T-cell (primary cell): ENCODE measurements at regions not wholly inside any gene's neighbourhood (a gene's known extent, or its start where the extent isn't known, plus 50 kb on each side); places are given as distances from the start of the nearest gene placed in this dataset.

Source experiments
- ATAC-seq, 4 experiments: fragments of 200-7000 bp in 3 of 4; fragments of 150-1000 bp in 1 of 4; cut with Tn5 transposase; replicated peaks in 1 of 4; 1 replicate in 3 of 4; 2 replicates in 1 of 4; pipeline ENCODE4 v1.10.0; 2021; ENCODE audit warnings: moderate library complexity in 3 of 4, mild to moderate bottlenecking in 2 of 4, moderate number of reproducible peaks in 1 of 4
- CTCF ChIA-PET, 2 donors: fragments of 300-600 bp; sonication (Branson Sonifier 250); formaldehyde crosslinking; loops; one replicate each; lab custom pipeline; 2022; ENCODE audit warnings: antibody characterized with exemption in 2 of 2; lab: Charles Lee
- POLR2A ChIA-PET, 2 donors: fragments of 300-600 bp; sonication (Branson Sonifier 250); formaldehyde crosslinking; loops; one replicate each; lab custom pipeline; 2022; ENCODE audit warnings: antibody characterized with exemption in 2 of 2; lab: Charles Lee
- DNase-seq, 35 experiments: peaks; one replicate each; pipeline versions ENCODE4 v3.0.0 to v3.0.0-alpha.2; 2013 to 2023
- H3K27ac ChIP-seq: one replicate; pipeline ENCODE4 v1.5.1; 2013; ENCODE audit warnings: low read length
- H3K27me3 ChIP-seq, 2 experiments: replicated peaks in 1 of 2; 1 replicate in 1 of 2; 2 replicates in 1 of 2; pipeline versions ENCODE4 v1.6.1 to v1.7.0; 2013; ENCODE audit warnings: low read length in 1 of 2, mixed read lengths in 1 of 2; ENCODE audit not compliant: control insufficient read depth in 2 of 2, insufficient read depth in 2 of 2; ENCODE audit errors: extremely low read depth in 1 of 2
- H3K36me3 ChIP-seq, 2 donors: 1 replicate in 1 of 2; 2 replicates in 1 of 2; pipeline versions ENCODE4 v1.6.1 to v1.7.0; 2013; ENCODE audit warnings: low read length in 1 of 2; ENCODE audit not compliant: control insufficient read depth in 2 of 2, insufficient read depth in 1 of 2; ENCODE audit errors: extremely low read depth in 1 of 2
- H3K4me1 ChIP-seq, 2 experiments: 1 replicate in 1 of 2; 2 replicates in 1 of 2; pipeline versions ENCODE4 v1.6.1 to v1.7.0; 2013; ENCODE audit warnings: low read length in 2 of 2, mixed read lengths in 1 of 2; ENCODE audit not compliant: insufficient read depth in 2 of 2, control insufficient read depth in 1 of 2; ENCODE audit errors: extremely low read depth in 1 of 2
- H3K4me3 ChIP-seq, 2 donors: 1 replicate in 1 of 2; 2 replicates in 1 of 2; pipeline versions ENCODE4 v1.5.1 to v1.7.0; 2013; ENCODE audit warnings: mild to moderate bottlenecking in 2 of 2, low read length in 1 of 2, moderate library complexity in 1 of 2; ENCODE audit not compliant: control insufficient read depth in 1 of 2; ENCODE audit errors: extremely low read depth in 1 of 2
- H3K9me3 ChIP-seq: 2 replicates; pipeline ENCODE4 v1.7.0; 2013
- H3K27ac Mint-ChIP-seq, 2 donors: one replicate each; pipeline ENCODE4 v1.8.0; 2020 to 2021; ENCODE audit warnings: mild to moderate bottlenecking in 2 of 2, mixed read lengths in 2 of 2
- H3K27me3 Mint-ChIP-seq, 2 donors: one replicate each; pipeline ENCODE4 v1.8.0; 2021 to 2022; ENCODE audit warnings: mixed read lengths in 2 of 2
- H3K36me3 Mint-ChIP-seq: one replicate; pipeline ENCODE4 v1.8.0; 2021; ENCODE audit warnings: mixed read lengths
- H3K4me1 Mint-ChIP-seq, 3 donors: one replicate each; pipeline ENCODE4 v1.8.0; 2020 to 2022; ENCODE audit warnings: mixed read lengths in 3 of 3, mild to moderate bottlenecking in 1 of 3
- H3K4me3 Mint-ChIP-seq, 3 donors: one replicate each; pipeline ENCODE4 v1.8.0; 2020 to 2022; ENCODE audit warnings: mild to moderate bottlenecking in 3 of 3, mixed read lengths in 3 of 3, moderate library complexity in 3 of 3
- H3K9me3 Mint-ChIP-seq, 3 donors: one replicate each; pipeline ENCODE4 v1.8.0; 2020 to 2022; ENCODE audit warnings: mixed read lengths in 3 of 3
- WGBS: methylation state at CpG from one replicate; pipeline ENCODE4 v1.1.5; 2013; ENCODE audit warnings: missing lambda C conversion rate; ENCODE audit not compliant: insufficient coverage; 5-methylcytosine and 5-hydroxymethylcytosine counted together

GRCh38 chr14:53516261-53516774 is 363.2 kb upstream of the DDHD1 start:
- ATAC-seq (no peak), DNase-seq (no peak)
- Mint-ChIP-seq H3K4me3 (no peak overlapping the region), H3K27me3 (no peaks in the 10 kb centered on the region), H3K4me1 (no peaks in the 10 kb centered on the region), H3K9me3 (peaks cover 0 to 6% (median 0%) of the 10 kb centered on the region in 3 donors), H3K27ac (no peak overlapping the region), H3K36me3 (no peaks in the 10 kb centered on the region)
- no CpG with 5 or more reads among the region's 2 CpGs for WGBS
- Histone ChIP-seq H3K36me3 (no peaks in the 10 kb centered on the region), H3K9me3 (no peaks in the 10 kb centered on the region), H3K4me1 (no peaks in the 10 kb centered on the region), H3K4me3 (no peak overlapping the region), H3K27me3 (no peaks in the 10 kb centered on the region), H3K27ac (no peak overlapping the region)
- ChIA-PET POLR2A (no interaction called here), CTCF (no interaction called here)

GRCh38 chr14:53515276-53515675 is 362.2 kb upstream of the DDHD1 start:
- Histone ChIP-seq H3K9me3 (no peaks in the 10 kb centered on the region), H3K4me1 (no peaks in the 10 kb centered on the region), H3K36me3 (no peaks in the 10 kb centered on the region), H3K27me3 (no peaks in the 10 kb centered on the region), H3K4me3 (no peak overlapping the region), H3K27ac (no peak overlapping the region)
- ATAC-seq: no peak
- H3K27me3 Mint-ChIP-seq: no peaks in the 10 kb centered on the region
- CTCF ChIA-PET: no interaction called here
- WGBS: 7% methylated on average over 3 of the region's 5 CpGs
- DNase-seq: no peak
- H3K27ac Mint-ChIP-seq: no peak overlapping the region
- POLR2A ChIA-PET: no interaction called here
- no peaks in the 10 kb centered on the region for H3K4me1 Mint-ChIP-seq
- H3K9me3 Mint-ChIP-seq: peaks cover 0 to 6% (median 0%) of the 10 kb centered on the region in 3 donors
- no peak overlapping the region for H3K4me3 Mint-ChIP-seq
- no peaks in the 10 kb centered on the region for H3K36me3 Mint-ChIP-seq

GRCh38 chr14:53514197-53514596 is 361.1 kb upstream of the DDHD1 start:
- H3K27me3 Mint-ChIP-seq: no peaks in the 10 kb centered on the region
- H3K9me3 Mint-ChIP-seq: peaks cover 0 to 6% (median 0%) of the 10 kb centered on the region in 3 donors
- H3K9me3 ChIP-seq: no peaks in the 10 kb centered on the region
- no peak overlapping the region for H3K27ac Mint-ChIP-seq
- no CpG with 5 or more reads among the region's 3 CpGs for WGBS
- DNase-seq (no peak), ATAC-seq (no peak)
- CTCF ChIA-PET: no interaction called here
- no peaks in the 10 kb centered on the region for H3K36me3 ChIP-seq
- H3K4me3 Mint-ChIP-seq: no peak overlapping the region
- H3K27me3 ChIP-seq: no peaks in the 10 kb centered on the region
- no peak overlapping the region for H3K4me3 ChIP-seq
- H3K4me1 Mint-ChIP-seq: no peaks in the 10 kb centered on the region
- POLR2A ChIA-PET: no interaction called here
- no peaks in the 10 kb centered on the region for H3K4me1 ChIP-seq
- no peak overlapping the region for H3K27ac ChIP-seq
- no peaks in the 10 kb centered on the region for H3K36me3 Mint-ChIP-seq

GRCh38 chr14:53510281-53510912 is 357.3 kb upstream of the DDHD1 start:
- H3K9me3 ChIP-seq: no peaks in the 10 kb centered on the region
- ChIA-PET CTCF (no interaction called here), POLR2A (interaction anchor here in 1 of 2 donors (0.5 kb wide), 1 partner anchor 127 kb away, joined by 3 read pairs; no protein-coding TSS in a partner anchor)
- H3K4me1 Mint-ChIP-seq: no peaks in the 10 kb centered on the region
- no peak overlapping the region for H3K27ac Mint-ChIP-seq
- H3K4me3 ChIP-seq: no peak overlapping the region
- DNase-seq (no peak), ATAC-seq (no peak)
- H3K4me3 Mint-ChIP-seq: no peak overlapping the region
- no peaks in the 10 kb centered on the region for H3K4me1 ChIP-seq
- H3K9me3 Mint-ChIP-seq: peaks cover 5 to 10% (median 10%) of the 10 kb centered on the region in 3 donors
- no peaks in the 10 kb centered on the region for H3K27me3 ChIP-seq
- no peak overlapping the region for H3K27ac ChIP-seq
- no peaks in the 10 kb centered on the region for H3K36me3 ChIP-seq
- no peaks in the 10 kb centered on the region for H3K27me3 Mint-ChIP-seq
- no peaks in the 10 kb centered on the region for H3K36me3 Mint-ChIP-seq

GRCh38 chr14:53509276-53510244 is 356.4 kb upstream of the DDHD1 start:
- Mint-ChIP-seq H3K4me3 (no peak overlapping the region), H3K9me3 (peaks cover 5 to 15% (median 15%) of the 10 kb centered on the region in 3 donors), H3K4me1 (no peaks in the 10 kb centered on the region), H3K27me3 (no peaks in the 10 kb centered on the region), H3K27ac (no peak overlapping the region), H3K36me3 (no peaks in the 10 kb centered on the region)
- WGBS: 73% methylated on average over 4 of the region's 11 CpGs
- DNase-seq (no peak), ATAC-seq (no peak)
- Histone ChIP-seq H3K27ac (no peak overlapping the region), H3K4me1 (no peaks in the 10 kb centered on the region), H3K4me3 (no peak overlapping the region), H3K9me3 (no peaks in the 10 kb centered on the region), H3K27me3 (no peaks in the 10 kb centered on the region), H3K36me3 (no peaks in the 10 kb centered on the region)
- CTCF ChIA-PET: no interaction called here
- POLR2A ChIA-PET: no interaction called here

GRCh38 chr14:53501361-53502211 is 348.5 kb upstream of the DDHD1 start:
- ChIA-PET POLR2A (no interaction called here), CTCF (no interaction called here)
- no peak overlapping the region for H3K27ac Mint-ChIP-seq
- no peaks in the 10 kb centered on the region for H3K4me1 Mint-ChIP-seq
- peaks cover 1% of the 10 kb centered on the region for H3K36me3 Mint-ChIP-seq
- Histone ChIP-seq H3K4me3 (no peak overlapping the region), H3K9me3 (no peaks in the 10 kb centered on the region), H3K4me1 (no peaks in the 10 kb centered on the region), H3K27ac (no peak overlapping the region), H3K36me3 (no peaks in the 10 kb centered on the region), H3K27me3 (no peaks in the 10 kb centered on the region)
- peaks cover 0 to 4% of the 10 kb centered on the region in 2 donors for H3K27me3 Mint-ChIP-seq
- peaks cover 25 to 38% (median 26%) of the 10 kb centered on the region in 3 donors for H3K9me3 Mint-ChIP-seq
- 100% methylated on average over 2 of the region's 3 CpGs for WGBS
- no peak for ATAC-seq
- no peak for DNase-seq
- H3K4me3 Mint-ChIP-seq: no peak overlapping the region
